GM12873 (cell line): ENCODE measurements at regions not wholly inside any gene's neighbourhood (a gene's known extent, or its start where the extent isn't known, plus 50 kb on each side); places are given as distances from the start of the nearest gene placed in this dataset.

Source experiments
- TF ChIP-seq, protein P1 (sequence below): IDR thresholded peaks from 2 replicates; pipeline ENCODE4 v1.5.1; 2012; ENCODE audit warnings: low read depth, mild to moderate bottlenecking, moderate library complexity, low read length, control low read depth; ENCODE audit not compliant: insufficient read depth; ENCODE audit errors: missing control alignments

DNA sequence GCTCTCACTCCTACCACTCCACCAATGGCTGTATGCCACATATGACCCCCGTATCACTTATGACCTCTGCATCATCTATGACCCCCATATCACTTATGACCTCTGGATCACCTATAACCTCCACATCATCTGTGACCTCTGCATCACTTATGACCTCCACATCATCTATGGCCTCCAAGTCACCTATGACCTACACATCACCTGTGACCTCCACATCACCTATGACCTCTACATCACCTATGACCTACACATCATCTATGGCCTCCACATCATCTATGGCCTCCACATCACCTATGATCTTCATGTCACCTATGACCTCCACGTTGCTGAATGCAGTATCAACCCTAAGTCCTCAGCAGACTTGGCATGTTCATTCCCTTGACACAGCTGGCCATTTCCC, 271.2 kb downstream of the MATN1 start:
- TF ChIP-seq, protein P1, sequence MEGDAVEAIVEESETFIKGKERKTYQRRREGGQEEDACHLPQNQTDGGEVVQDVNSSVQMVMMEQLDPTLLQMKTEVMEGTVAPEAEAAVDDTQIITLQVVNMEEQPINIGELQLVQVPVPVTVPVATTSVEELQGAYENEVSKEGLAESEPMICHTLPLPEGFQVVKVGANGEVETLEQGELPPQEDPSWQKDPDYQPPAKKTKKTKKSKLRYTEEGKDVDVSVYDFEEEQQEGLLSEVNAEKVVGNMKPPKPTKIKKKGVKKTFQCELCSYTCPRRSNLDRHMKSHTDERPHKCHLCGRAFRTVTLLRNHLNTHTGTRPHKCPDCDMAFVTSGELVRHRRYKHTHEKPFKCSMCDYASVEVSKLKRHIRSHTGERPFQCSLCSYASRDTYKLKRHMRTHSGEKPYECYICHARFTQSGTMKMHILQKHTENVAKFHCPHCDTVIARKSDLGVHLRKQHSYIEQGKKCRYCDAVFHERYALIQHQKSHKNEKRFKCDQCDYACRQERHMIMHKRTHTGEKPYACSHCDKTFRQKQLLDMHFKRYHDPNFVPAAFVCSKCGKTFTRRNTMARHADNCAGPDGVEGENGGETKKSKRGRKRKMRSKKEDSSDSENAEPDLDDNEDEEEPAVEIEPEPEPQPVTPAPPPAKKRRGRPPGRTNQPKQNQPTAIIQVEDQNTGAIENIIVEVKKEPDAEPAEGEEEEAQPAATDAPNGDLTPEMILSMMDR = no peak

DNA sequence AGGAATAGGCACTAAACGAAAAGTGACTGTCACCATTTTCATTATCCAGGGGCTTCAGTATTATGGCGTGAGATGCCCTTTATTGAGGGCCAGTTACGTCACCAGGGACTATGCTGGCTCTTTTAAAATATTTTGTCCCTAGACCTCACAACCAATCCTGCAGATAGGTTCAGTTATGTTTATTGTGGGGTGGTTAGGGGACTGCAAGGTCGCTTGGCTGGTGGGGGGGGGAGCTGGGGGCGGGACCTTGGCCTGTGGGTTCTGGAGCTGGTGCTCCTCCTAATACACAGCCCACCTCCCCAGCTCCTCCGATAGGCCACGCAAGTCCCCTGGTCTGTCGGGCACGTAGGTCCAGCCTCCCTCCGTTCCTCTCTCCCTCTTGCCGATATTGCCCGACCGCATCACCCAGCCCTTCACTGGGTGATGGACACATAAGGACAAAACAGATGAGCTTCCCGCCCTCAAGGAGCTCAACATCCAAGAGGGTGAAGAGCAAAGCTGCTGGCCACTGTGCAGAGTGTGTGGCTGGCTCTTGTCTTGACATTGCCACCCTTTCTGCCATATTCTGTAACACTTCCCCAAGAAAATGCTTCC, 271.8 kb downstream of the MATN1 start:
- TF ChIP-seq, protein P1 = no peak

DNA sequence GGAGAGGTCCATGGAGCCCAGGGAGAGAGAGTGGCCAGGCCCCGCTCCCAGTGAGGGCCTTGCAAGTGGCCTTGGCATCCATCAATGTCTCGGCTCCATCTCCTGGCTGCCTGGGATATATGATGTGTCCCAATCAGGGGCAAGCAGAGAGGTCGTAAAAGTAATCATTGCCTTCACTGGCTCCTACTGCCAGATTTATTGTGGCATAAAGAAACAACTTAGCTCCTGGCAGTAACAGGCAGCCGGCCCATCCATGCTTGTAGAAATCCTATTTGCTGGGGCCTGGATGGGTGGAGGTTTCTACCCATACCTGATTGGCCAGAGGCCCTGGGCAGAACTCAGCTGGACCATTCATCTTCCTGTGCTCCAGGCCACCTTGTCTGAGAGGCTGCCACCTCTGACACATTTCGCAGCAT, 272.6 kb downstream of the MATN1 start:
- TF ChIP-seq, protein P1 = no peak

DNA sequence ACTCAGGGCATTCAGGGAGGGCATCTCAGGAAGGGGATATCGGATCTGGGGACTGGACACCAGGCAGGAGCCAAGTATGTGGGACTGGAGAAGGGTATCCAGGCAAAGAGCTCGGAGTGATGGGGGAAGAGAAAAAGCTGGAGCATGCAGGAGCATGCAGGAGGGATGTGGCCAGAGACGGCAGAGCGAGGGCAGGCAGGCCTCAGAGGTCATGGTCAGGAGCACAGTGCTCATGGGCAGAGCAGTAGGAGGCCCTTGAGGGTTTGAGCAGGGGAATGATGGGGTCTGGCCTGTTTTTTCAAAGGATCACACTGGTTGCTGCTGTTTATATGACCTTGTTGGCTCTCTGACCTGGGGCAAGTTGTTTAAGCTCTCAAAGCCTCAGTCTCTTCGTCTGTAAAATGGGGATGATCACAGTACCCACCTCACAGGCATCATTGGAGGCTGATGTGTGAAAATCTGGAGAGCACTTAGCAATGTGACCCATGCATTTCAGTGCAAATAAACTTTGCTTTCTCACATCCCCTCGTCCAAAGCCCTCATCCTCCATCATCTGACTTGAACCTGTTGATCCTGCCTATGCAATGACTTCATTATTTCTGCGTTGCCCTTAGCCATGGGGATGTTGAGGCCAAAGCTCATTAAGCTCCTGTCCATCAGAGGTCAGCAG, 273.1 kb downstream of the MATN1 start:
- TF ChIP-seq, protein P1 = no peak

DNA sequence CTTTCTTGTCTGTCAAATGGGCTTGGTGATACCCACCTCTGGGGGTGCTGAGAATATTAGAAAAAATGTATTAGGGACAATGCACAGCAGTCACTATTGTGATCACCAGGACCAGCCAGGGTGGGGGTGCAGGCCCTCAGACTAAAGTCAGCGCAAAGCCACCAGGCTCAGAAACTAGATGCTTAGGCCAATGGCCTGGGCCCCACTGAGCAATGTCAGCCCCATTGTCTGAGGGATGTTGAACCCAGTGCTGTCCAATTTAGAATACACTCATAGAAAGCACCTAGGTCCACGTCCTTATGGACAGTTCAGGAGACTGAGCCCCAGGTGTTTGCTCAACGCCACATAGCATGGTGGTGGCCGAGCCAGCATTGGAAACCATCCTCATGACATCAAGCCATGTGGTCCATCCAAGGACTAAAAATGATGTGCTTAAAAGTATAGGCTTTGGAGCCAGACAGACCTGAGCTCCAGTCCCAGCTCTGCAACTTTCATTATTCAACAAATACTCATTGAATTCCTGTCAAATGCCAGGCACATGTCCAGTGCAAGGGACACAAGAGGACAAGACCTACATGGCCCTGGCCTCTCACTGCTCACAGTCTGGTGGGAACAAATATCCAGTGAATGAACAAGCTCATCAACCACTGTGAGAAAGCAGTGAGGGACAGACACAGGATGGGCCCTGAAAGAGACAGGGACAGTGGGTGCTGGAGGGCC, 273.8 kb downstream of the MATN1 start:
- TF ChIP-seq, protein P1 = no peak

DNA sequence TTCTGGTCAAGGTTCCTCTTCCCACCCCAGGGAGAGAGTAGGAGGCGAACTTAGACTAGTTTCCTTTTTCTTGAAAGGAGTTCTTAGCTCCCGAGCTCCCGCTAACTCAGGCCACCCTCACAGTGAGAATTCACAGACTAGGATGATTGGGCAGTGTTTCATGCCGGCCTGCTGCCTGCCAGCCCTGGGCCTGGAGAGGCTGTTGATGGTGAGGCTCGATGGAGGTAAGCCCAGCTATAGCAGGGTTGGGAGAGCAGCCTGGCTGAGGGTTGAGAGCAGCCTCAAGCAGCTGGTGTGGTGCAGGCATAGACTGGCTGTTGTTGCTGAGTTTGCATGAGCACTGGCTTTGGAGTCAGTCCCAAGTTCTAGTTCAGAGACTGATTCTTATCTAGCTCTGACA, 274.4 kb downstream of the MATN1 start:
- TF ChIP-seq, protein P1 = no peak

DNA sequence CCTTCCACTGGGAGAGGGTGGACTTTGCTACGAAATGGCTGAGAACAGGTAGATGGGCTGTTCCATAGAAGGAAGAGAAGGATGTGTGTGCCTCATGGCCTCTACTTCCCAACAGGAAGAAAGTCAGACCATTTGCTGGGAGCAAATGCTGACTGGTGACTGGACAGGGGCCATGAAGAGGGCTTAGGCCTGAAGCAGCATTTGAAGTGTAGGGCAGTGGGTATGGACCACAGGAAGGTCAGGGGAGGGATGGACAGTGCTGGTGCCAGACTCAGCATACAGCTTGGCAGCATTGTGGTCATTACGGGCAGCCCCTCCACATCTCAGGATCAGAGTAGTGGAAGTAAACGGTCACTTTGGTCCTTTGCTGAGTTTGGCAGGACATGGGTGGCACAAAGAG, 275.7 kb downstream of the MATN1 start:
- TF ChIP-seq, protein P1 = no peak
